ENCODE measurements at regions not wholly inside any gene's neighbourhood (a gene's known extent, or its start where the extent isn't known, plus 50 kb on each side); places are given as distances from the start of the nearest gene placed in this dataset.
A peak's percentile ranks its signal among the peaks of the same experiment; 100 is the strongest.

GRCh38 chr11:13869398-13869886, 93.1 kb upstream of the SPON1 start:
- DNase-seq, result no peak

GRCh38 chr11:13874597-13874996, 87.9 kb upstream of the SPON1 start:
- no peak for DNase-seq

DNA sequence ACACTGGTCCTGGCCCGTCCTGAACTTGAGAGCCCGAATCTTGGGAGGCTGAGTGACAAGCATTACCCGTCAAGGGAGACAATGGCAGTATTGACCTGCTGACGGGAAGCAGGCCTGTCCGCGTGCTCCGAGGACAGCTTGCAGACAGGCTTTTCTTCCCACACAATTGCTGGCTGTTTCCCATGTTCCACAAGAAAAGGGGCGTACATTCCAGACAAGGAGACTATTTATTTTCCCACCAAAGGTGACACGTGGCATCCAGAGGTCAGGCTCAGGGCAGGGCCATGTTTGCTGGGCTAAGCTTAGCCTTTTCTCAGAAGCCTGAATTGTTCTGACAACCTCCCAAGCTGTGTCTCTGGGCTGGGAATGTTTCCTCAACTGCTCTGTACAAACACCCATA, 86.9 kb upstream of the SPON1 start:
- no peak for DNase-seq

DNA sequence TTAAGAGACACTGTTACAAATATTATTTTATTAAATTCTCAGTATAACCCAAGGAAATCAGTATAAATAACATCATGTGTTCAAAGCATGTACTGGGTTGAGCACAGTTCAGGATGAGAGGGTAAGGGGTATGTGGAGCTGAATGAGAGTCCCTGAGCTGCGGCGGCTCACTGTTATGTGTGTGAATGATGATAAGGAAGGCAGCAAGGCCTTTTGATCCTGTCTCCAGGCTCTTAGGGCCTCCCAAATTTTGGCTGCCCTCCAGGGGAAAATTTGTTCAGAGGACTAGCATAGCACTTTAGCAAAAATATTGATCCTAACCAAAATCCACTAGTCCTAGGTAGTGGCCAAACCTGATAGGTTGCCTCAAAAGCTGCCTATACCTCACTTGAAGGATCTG, 86.1 kb upstream of the SPON1 start:
- no peak for DNase-seq

DNA sequence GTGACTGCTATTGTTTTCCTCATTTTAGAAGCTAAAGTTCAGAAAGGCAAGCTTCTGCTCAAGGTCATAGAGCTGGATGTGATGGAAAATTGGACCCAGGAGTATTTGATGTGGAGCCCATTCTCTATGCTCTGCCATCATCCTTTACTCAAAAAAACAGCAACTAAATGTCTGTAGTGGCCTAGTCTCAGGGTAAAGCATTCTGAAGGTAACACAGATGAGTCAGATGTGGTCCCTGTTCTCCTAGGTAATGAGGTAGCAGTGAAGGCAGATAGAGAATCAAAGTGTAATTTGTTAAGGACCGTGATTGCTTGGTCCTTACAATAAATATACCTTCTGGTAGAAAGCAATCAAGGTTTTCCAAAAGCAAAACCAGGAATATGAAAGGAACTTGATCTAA, 84.4 kb upstream of the SPON1 start:
- no peak for DNase-seq

DNA sequence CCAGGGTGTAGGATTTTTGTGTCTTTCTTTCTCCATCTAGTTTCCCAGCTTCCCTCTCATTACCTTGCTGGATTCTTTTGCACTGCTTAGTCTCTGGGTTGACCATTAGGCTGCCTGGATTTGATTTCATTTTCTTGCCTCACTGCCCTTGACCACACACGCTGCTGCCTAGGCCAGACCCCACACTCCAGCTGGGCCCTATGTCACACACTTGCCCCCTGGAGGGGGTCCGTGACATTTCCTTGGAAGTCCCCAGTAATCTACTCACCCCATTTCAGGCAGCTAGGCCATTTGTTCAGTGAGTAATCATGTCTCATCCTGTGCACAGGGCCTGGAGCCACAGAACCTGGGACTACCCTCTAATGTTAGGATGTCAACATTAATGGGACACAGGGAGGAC, 81.9 kb upstream of the SPON1 start:
- no peak for DNase-seq

- DNase-seq, result no peak
Measured at GRCh38 chr11:13881226-13881905, 81.2 kb upstream of the SPON1 start.

DNA sequence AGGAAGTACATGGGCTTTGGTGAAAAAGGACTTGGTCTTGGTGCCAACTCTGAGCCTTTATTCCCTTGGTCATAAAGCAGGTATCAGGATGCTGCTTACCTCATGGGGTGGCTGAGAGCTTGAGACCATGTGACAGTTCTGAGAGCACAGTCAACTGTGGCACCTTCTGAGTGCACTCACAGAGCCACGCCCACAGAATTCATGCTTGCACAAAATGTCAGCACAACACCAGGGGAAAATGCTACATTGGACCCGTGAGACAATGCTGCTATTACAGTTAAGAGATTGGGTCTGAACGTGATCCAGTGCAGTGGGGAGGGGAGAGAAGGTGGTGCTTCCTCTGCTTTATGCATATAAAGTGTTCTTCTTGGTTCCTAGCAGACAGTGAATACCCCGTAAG, 79.5 kb upstream of the SPON1 start:
- DNase-seq, result peak in 1 of 2 donors; percentile 27

DNA sequence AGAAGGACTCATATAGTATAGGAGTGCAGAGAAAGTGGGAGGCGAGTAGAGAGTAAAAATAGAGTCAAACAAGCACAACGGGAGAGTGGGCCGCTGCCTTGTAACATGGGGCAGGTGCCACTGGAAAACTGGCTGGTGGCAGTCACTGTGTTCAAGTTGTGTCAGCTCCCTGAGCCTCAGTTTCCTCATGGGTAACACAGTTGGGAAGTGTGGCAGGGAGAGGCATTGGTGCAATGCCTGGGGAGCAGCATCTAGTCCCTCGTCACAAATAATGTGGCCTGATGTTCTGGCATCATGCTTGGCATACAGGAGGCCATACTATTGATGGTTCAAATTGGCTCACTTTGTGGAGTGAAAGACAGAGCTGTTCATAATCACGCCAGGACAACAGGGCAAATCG, 78.9 kb upstream of the SPON1 start:
- DNase-seq, result no peak

DNA sequence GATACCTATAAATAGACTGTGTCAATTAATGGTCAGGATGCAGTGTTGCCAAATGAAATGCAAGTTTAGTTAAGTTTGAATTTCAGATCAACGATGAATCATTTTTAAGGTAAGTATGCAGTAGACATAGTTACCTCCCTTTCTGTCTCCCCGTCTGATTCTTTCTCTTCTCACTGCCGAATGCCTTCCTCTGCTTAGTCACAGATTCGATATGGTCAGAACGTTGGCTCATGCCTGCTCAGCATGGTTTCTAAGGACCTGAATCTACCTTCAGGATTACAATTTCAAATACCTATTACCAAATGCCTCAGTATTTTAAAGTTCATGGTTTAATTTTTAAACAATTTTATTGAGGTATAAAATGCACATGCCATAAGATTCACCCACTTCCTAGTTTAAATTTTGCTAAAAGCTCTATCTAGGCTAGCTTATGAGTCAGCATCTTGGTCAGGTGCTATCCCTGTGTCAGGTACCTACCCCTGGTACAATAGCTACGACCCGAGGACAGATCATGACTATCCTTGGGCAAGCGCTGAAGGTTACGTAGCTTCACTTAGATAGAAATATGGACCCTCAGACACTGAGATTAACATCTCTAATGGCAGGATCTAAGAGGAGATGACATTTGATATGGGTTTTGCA, 78.2 kb upstream of the SPON1 start:
- no peak for DNase-seq

DNA sequence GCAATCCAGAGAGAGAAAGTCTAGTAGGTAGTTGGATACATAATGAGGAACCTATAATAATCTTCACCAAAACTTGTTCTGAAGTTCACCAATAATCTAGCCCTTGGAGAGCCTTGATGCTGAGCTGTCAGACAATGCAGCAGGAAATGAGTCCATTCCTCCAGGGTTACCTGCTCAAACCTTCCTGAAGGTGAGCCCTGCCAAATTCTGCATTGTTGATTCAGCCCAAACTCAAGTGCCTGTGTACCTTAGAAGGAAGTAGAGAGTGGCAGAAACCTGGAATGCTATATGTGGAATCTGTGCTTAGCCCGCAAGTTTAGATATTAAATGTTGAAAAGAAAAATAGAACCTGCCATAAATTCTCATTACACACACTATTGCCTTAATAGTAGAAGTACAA, 77.4 kb upstream of the SPON1 start:
- DNase-seq, result no peak

GRCh38 chr11:13889552-13890249, 72.8 kb upstream of the SPON1 start:
- DNase-seq, result no peak

DNA sequence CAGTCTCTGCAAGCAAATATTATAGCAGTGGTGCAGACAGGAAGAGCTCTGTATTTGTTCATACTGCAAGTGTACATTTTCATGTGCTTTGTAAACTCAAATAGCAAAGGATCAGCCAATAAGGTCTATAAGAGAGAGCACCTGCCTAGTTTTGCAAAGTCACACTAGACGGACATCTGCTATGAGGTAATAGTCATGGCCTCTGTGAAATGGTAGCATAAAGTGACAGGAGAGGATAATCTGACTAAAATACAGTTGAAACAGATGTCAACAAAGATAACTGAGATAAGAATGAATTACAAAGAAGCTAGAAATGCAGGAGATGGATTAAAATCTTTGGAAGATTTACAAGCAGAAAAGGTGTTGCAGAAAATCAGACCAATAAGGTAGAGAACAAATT, 70.6 kb upstream of the SPON1 start:
- no peak for DNase-seq

- DNase-seq, result peak in 1 of 2 donors; percentile 37
Measured at GRCh38 chr11:13896175-13896980, 66.1 kb upstream of the SPON1 start.

DNA sequence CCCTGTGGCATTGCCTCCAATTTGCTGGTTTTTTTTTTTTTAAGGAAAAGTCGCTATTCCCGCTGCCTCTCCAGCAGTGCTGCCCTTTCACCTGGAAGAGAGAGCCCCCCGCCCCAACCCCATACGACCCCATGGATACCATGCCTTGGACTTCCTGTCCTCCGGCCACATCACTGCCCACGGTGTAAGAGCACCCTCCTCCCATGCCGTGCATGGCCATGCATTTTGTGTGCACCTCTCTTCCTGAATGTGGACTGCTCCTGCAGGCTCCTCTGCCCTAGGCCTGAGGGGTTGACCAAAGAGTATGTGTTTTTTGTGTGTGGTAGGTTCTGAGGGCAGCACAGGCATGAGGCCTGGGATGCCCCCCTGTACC, 65.6 kb upstream of the SPON1 start:
- no peak for DNase-seq

DNA sequence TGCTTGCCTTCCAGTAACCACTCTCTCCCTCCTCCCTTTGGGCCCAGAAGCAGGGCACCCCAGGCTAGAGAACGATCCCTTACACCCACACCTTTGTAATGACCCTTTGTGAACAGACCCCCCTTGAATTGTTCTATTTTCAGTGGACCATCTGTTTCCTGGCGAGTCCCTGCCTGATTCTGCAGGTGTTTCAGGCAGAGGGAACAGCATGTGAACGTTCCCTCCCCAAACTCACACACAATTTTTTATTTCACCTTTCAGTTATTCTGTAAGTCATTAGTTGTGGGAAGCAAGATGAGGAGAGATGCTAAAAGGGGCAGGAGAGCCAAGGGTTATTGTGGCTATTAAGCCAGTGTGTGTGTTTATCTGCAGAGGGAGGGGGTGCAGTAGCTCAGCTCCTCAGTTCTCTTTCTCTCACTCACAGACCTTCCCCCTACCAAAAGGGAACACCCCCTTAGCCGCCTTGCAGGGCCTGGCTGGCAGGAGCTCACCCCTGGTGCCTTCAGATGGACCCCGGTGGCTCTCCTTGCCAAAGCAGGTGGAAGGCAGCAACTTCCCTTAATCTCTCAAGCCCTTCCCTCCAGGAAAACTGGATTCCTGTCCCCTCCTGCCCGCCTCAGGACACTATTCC, 64.8 kb upstream of the SPON1 start:
- DNase-seq, result no peak

DNA sequence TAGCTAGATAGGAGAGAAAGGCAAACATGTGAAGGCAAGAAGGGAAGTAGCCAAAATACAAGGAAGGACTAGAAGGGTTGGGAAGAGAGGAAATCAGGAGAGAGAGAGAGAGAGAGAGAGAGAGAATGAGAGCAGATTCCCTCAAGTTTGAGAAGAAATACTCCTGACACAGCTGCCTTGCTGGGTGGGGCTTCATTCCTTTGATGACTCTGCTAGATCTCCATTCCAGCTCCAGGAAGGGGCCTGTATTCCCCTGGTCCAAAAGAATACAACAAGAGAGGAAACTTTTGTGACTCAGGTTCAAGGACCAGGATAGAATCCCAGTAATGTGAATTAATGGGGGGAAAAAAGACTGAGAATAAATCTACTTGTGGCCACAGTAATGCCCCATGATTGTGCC, 62.9 kb upstream of the SPON1 start:
- no peak for DNase-seq

DNA sequence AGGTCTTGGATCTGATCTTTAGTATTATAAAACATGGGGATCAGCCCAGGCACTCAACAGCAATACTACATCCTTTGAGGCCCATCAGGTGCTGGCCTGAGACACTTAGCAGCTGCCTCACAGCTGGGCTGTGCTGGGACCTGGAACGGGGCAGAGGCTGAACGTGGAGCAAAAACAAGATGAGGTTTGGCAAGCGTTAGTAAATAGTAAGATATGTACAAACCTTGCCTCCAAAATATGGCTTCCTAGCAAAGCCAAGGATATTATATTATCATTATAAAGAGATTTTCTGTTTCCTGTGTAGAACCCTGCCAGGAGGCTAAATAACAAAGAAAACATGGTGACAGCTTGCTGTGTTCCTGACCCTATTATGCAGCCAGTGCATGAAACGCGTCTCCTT, 60.0 kb upstream of the SPON1 start:
- DNase-seq, result peak; percentile 62 to 63

GRCh38 chr11:13905137-13905781, 57.3 kb upstream of the SPON1 start:
- DNase-seq, result no peak

GRCh38 chr11:13907678-13908077, 54.8 kb upstream of the SPON1 start:
- no peak for DNase-seq

DNA sequence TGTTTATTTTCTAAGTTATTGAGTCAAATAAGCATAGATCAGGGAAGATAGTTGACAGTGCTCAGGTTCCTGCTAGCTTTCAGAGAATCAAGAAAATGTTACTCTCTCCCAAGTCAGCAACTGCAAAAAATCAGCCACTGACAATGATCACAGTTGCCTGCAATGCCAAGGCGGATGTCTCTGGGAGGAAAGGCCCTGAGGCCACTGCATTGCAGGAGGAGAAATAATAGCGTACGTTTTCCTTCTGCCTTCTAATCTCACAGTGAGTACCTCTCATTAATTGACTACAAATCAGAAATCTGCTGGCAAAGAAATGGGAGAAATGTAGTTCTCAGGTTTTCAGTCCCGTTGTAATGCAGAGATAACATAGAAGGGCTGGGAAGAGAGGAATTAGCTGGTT, 54.0 kb upstream of the SPON1 start:
- DNase-seq, result no peak

Measured in right lung (tissue), 2 donors.